SK-N-SH (cell line): ENCODE measurements at regions not wholly inside any gene's neighbourhood (a gene's known extent, or its start where the extent isn't known, plus 50 kb on each side); places are given as distances from the start of the nearest gene placed in this dataset.

Experiments
- CTCF ChIA-PET: fragments of 300-600, 350-600 bp; formaldehyde crosslinking; extraction: SDS; loops from one replicate; lab custom pipeline; 2021; lab: Yijun Ruan, JAX
- POLR2A ChIA-PET: fragments of 350-600 bp; sonication (Branson Sonifier 250); formaldehyde crosslinking; extraction: SDS; loops from one replicate; lab custom pipeline; 2020; ENCODE audit warnings: antibody characterized with exemption, inconsistent platforms; lab: Yijun Ruan, JAX
- DNase-seq: peaks from one replicate; pipeline ENCODE4 v3.0.0; 2012
- H2AFZ ChIP-seq: fragments of 200-600 bp; sonication (generic); 2 replicates; pipeline ENCODE4 v1.8.1; 2016; ENCODE audit warnings: antibody characterized with exemption, mild to moderate bottlenecking, low read depth
- H3F3A ChIP-seq: fragments of 200-600 bp; sonication (generic); replicated peaks from 2 replicates; pipeline ENCODE3; 2016; ENCODE audit warnings: antibody characterized with exemption, mild to moderate bottlenecking; ENCODE audit not compliant: insufficient read depth
- H3K27ac ChIP-seq, 2 experiments: fragments of 200-500 bp in 1 of 2; fragments of 200-600 bp in 1 of 2; sonication (Bioruptor generic) in 1 of 2; sonication (generic), shearing (Covaris generic) in 1 of 2; 2 replicates each; pipeline versions ENCODE4 v1.5.1 to v1.6.1; 2014 to 2016; ENCODE audit warnings: low read depth in 2 of 2, inconsistent platforms in 1 of 2, low read length in 1 of 2, mild to moderate bottlenecking in 1 of 2, mixed read lengths in 1 of 2
- H3K27me3 ChIP-seq: fragments of 200-600 bp; sonication (generic), shearing (Covaris generic); 2 replicates; pipeline ENCODE4 v1.6.1; 2016; ENCODE audit warnings: mixed run types; ENCODE audit not compliant: insufficient read depth
- H3K36me3 ChIP-seq, 2 experiments: fragments of 200-500 bp in 1 of 2; fragments of 200-600 bp in 1 of 2; sonication (Bioruptor generic) in 1 of 2; sonication (generic) in 1 of 2; replicated peaks in 1 of 2; 2 replicates each; pipeline versions ENCODE3 to v1.5.1; 2014 to 2016; ENCODE audit warnings: low read length in 1 of 2, mild to moderate bottlenecking in 1 of 2; ENCODE audit not compliant: insufficient read depth in 2 of 2, control insufficient read depth in 1 of 2
- H3K4me1 ChIP-seq, 2 experiments: fragments of 200-500 bp in 1 of 2; fragments of 200-600 bp in 1 of 2; sonication (Bioruptor generic) in 1 of 2; sonication (generic), shearing (Covaris generic) in 1 of 2; 2 replicates each; pipeline versions ENCODE4 v1.5.1 to v1.6.1; 2014 to 2016; ENCODE audit warnings: low read depth in 1 of 2, low read length in 1 of 2, mixed run types in 1 of 2; ENCODE audit not compliant: insufficient read depth in 2 of 2, control insufficient read depth in 1 of 2
- H3K4me2 ChIP-seq: fragments of 200-600 bp; sonication (generic), shearing (Covaris generic); 2 replicates; pipeline ENCODE4 v1.6.1; 2017; ENCODE audit warnings: mixed run types
- H3K4me3 ChIP-seq, 2 experiments: fragments of 200-500 bp in 1 of 2; fragments of 200-600 bp in 1 of 2; sonication (Bioruptor generic) in 1 of 2; sonication (generic), shearing (Covaris generic) in 1 of 2; 2 replicates each; pipeline versions ENCODE4 v1.5.1 to v1.8.1; 2014 to 2016; ENCODE audit warnings: low read depth in 2 of 2, inconsistent platforms in 1 of 2, low read length in 1 of 2, mild to moderate bottlenecking in 1 of 2, mixed read lengths in 1 of 2, moderate library complexity in 1 of 2
- H3K79me2 ChIP-seq: fragments of 200-600 bp; sonication (generic); 2 replicates; pipeline ENCODE4 v1.8.1; 2017; ENCODE audit warnings: mild to moderate bottlenecking; ENCODE audit not compliant: insufficient read depth
- H3K9ac ChIP-seq: fragments of 200-600 bp; sonication (generic); 2 replicates; pipeline ENCODE4 v1.6.1; 2017; ENCODE audit warnings: mixed run types
- H3K9me2 ChIP-seq: fragments of 200-600 bp; sonication (generic); 2 replicates; pipeline ENCODE4 v1.6.1; 2017; ENCODE audit warnings: mixed run types
- H3K9me3 ChIP-seq: fragments of 200-600 bp; sonication (generic); 2 replicates; pipeline ENCODE4 v1.6.1; 2017; ENCODE audit warnings: mixed run types, mild to moderate bottlenecking, moderate library complexity
- H4K20me1 ChIP-seq: fragments of 200-600 bp; sonication (generic); 2 replicates; pipeline ENCODE4 v1.6.1; 2017; ENCODE audit warnings: mild to moderate bottlenecking, mixed run types; ENCODE audit not compliant: insufficient read depth
- CHD2 ChIP-seq: fragments of 150-350 bp; IDR thresholded peaks from 2 replicates; pipeline ENCODE4 v1.6.1; 2018; ENCODE audit warnings: low read length; ENCODE audit not compliant: partially characterized antibody
- ELF1 ChIP-seq: IDR thresholded peaks from 2 replicates; pipeline ENCODE4 v1.4.0; 2012
- EP300 ChIP-seq, 2 experiments: IDR thresholded peaks; 2 replicates each; pipeline versions ENCODE4 v1.4.0 to v1.6.1; 2012; ENCODE audit warnings: borderline replicate concordance in 1 of 2, low read depth in 1 of 2, low read length in 1 of 2
- FOXJ3 ChIP-seq: sonication (generic); formaldehyde crosslinking; IDR thresholded peaks from 2 replicates; pipeline ENCODE4 v1.5.1; 2020; ENCODE audit warnings: mild to moderate bottlenecking, missing genetic modification reagents
- GABPA ChIP-seq: IDR thresholded peaks from 2 replicates; pipeline ENCODE4 v1.4.0; 2012; ENCODE audit warnings: low read depth, mild to moderate bottlenecking
- GATA2 ChIP-seq: sonication (generic); formaldehyde crosslinking; IDR thresholded peaks from 2 replicates; pipeline ENCODE4 v1.5.0; 2020; ENCODE audit warnings: mild to moderate bottlenecking, missing genetic modification reagents
- JUND ChIP-seq: IDR thresholded peaks from 2 replicates; pipeline ENCODE4 v1.4.0; 2012
- MEF2A ChIP-seq: IDR thresholded peaks from 2 replicates; pipeline ENCODE4 v1.4.0; 2012; ENCODE audit warnings: low read depth, borderline replicate concordance
- MXI1 ChIP-seq: IDR thresholded peaks from 2 replicates; pipeline ENCODE4 v1.6.1; 2012; ENCODE audit warnings: mild to moderate bottlenecking, low read depth, low read length, improper control_type of control experiment
- NFIC ChIP-seq: IDR thresholded peaks from 2 replicates; pipeline ENCODE4 v1.4.0; 2012; ENCODE audit warnings: borderline replicate concordance
- NRF1 ChIP-seq: IDR thresholded peaks from 2 replicates; pipeline ENCODE4 v1.6.1; 2012; ENCODE audit warnings: low read depth, mild to moderate bottlenecking, low read length
- POLR2AphosphoS5 ChIP-seq: IDR thresholded peaks from 2 replicates; pipeline ENCODE4 v1.6.1; 2012; ENCODE audit warnings: low read depth, low read length
- RAD21 ChIP-seq: IDR thresholded peaks from 2 replicates; pipeline ENCODE4 v1.6.1; 2012; ENCODE audit warnings: mild to moderate bottlenecking, low read length
- RXRA ChIP-seq: IDR thresholded peaks from 2 replicates; pipeline ENCODE4 v1.4.0; 2012; ENCODE audit warnings: low read depth, mild to moderate bottlenecking, borderline replicate concordance
- SIN3A ChIP-seq: IDR thresholded peaks from 2 replicates; pipeline ENCODE4 v1.6.1; 2012; ENCODE audit warnings: low read depth, mild to moderate bottlenecking, low read length, moderate library complexity, borderline replicate concordance
- TCF12 ChIP-seq: IDR thresholded peaks from 2 replicates; pipeline ENCODE4 v1.4.0; 2012
- YY1 ChIP-seq: IDR thresholded peaks from 2 replicates; pipeline ENCODE4 v1.4.0; 2012; ENCODE audit warnings: low read depth, mild to moderate bottlenecking
- WGBS: methylation state at CpG from one replicate; pipeline ENCODE4 v1.1.6; 2017; ENCODE audit warnings: low lambda C conversion rate; 5-methylcytosine and 5-hydroxymethylcytosine counted together
- TF ChIP-seq, protein P1 (sequence below): IDR thresholded peaks from 2 replicates; pipeline ENCODE4 v1.4.0; 2012; ENCODE audit warnings: low read depth, borderline replicate concordance
- TF ChIP-seq, protein P2 (sequence below): IDR thresholded peaks from 2 replicates; pipeline ENCODE4 v1.4.0; 2012; ENCODE audit warnings: low read depth, borderline replicate concordance
- TF ChIP-seq, protein P3 (sequence below): fragments of 150-350 bp; IDR thresholded peaks from 2 replicates; pipeline ENCODE4 v1.6.1; 2016; ENCODE audit warnings: mild to moderate bottlenecking, low read depth, low read length

DNA sequence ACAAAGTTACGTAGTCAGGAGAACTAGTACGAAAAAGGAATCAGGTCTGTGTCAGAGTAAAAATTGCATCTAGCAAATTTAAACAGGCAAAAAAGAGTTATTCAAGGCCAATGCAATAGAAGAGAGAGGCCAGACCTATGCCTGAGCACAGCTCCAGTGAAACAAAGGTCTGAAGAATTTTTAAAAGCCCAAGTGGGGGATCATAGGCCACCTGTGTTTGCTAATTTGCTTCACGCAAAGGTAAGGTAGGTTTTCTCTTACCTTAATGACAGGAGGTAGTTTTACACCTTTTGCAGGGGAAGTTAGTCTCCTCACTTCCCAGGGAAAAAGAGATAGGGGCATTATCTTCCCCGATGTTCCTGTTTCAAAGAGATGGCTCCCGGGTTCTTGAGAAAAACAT, 448.6 kb upstream of the TECRL start:
- ChIA-PET CTCF (no interaction called here), POLR2A (no interaction called here)
- H3K79me2 ChIP-seq: no peaks in the 10 kb centered on the region
- H2AFZ ChIP-seq: 0 out of 2 replicates have a peak overlapping the region, but pooled peaks have one; percentile 14
- DNase-seq: no peak
- H3K4me2 ChIP-seq: no peak overlapping the region
- H3K4me3 ChIP-seq: no peak overlapping the region
- H3K4me1 ChIP-seq: no peaks in the 10 kb centered on the region
- H3K9me3 ChIP-seq: no peaks in the 10 kb centered on the region
- no peaks in the 10 kb centered on the region for H3K36me3 ChIP-seq
- no peak overlapping the region for H3K9ac ChIP-seq
- H4K20me1 ChIP-seq: no peaks in the 10 kb centered on the region
- no peaks in the 10 kb centered on the region for H3K9me2 ChIP-seq
- no peak overlapping the region for H3K27ac ChIP-seq
- H3K27me3 ChIP-seq: no peaks in the 10 kb centered on the region
- WGBS: 23% methylated on average over 5 of the region's 5 CpGs
- TF ChIP-seq, protein P1, sequence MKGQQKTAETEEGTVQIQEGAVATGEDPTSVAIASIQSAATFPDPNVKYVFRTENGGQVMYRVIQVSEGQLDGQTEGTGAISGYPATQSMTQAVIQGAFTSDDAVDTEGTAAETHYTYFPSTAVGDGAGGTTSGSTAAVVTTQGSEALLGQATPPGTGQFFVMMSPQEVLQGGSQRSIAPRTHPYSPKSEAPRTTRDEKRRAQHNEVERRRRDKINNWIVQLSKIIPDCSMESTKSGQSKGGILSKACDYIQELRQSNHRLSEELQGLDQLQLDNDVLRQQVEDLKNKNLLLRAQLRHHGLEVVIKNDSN: no peak
- TF ChIP-seq, protein P2, sequence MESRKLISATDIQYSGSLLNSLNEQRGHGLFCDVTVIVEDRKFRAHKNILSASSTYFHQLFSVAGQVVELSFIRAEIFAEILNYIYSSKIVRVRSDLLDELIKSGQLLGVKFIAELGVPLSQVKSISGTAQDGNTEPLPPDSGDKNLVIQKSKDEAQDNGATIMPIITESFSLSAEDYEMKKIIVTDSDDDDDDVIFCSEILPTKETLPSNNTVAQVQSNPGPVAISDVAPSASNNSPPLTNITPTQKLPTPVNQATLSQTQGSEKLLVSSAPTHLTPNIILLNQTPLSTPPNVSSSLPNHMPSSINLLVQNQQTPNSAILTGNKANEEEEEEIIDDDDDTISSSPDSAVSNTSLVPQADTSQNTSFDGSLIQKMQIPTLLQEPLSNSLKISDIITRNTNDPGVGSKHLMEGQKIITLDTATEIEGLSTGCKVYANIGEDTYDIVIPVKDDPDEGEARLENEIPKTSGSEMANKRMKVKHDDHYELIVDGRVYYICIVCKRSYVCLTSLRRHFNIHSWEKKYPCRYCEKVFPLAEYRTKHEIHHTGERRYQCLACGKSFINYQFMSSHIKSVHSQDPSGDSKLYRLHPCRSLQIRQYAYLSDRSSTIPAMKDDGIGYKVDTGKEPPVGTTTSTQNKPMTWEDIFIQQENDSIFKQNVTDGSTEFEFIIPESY: no peak
- TF ChIP-seq NRF1 (no peak), RXRA (no peak), JUND (no peak), POLR2AphosphoS5 (no peak), MXI1 (no peak), EP300 (IDR thresholded peaks at IDR 0.05; ENCODE audit: borderline replicate concordance in 1 of 2, low read depth in 1 of 2, low read length in 1 of 2) (no peak), FOXJ3 (CRISPR knock-in tag) (no peak), TCF12 (no peak), RAD21 (no peak), CHD2 (no peak), NFIC (no peak), GABPA (no peak), GATA2 (CRISPR knock-in tag) (no peak), SIN3A (no peak)
- TF ChIP-seq, protein P3, sequence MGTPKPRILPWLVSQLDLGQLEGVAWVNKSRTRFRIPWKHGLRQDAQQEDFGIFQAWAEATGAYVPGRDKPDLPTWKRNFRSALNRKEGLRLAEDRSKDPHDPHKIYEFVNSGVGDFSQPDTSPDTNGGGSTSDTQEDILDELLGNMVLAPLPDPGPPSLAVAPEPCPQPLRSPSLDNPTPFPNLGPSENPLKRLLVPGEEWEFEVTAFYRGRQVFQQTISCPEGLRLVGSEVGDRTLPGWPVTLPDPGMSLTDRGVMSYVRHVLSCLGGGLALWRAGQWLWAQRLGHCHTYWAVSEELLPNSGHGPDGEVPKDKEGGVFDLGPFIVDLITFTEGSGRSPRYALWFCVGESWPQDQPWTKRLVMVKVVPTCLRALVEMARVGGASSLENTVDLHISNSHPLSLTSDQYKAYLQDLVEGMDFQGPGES: no peak
- H3F3A ChIP-seq: no peaks in the 10 kb centered on the region

DNA sequence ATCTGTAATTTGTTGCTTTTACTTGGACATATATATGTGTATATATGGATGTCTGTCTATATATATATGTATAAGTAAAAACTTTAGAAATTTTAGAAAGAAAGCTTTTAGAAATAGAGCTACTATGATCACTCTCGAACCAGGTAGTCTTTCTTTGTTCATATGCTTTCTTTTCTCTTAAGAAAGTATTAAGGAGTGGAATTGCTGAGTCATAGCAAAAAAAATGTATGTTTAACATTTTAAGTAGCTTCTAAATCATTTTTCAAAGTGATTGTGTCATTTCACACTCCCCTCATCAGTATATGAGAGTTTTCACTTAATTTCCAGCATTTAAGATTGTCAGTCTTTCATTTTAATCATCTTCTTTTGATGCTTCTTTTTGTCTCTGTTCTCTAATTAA, 447.9 kb upstream of the TECRL start:
- Histone ChIP-seq H3K9me3 (no peaks in the 10 kb centered on the region), H3K36me3 (no peaks in the 10 kb centered on the region), H3K79me2 (no peaks in the 10 kb centered on the region), H3K4me2 (no peak overlapping the region), H3K27me3 (no peaks in the 10 kb centered on the region), H4K20me1 (no peaks in the 10 kb centered on the region), H2AFZ (no peak overlapping the region), H3K4me3 (no peak overlapping the region), H3K9ac (no peak overlapping the region), H3K9me2 (no peaks in the 10 kb centered on the region), H3K4me1 (no peaks in the 10 kb centered on the region), H3F3A (no peaks in the 10 kb centered on the region), H3K27ac (no peak overlapping the region)
- 2% methylated on average over 1 of the region's 1 CpG for WGBS
- no peak for DNase-seq
- ChIA-PET POLR2A (no interaction called here), CTCF (no interaction called here)
- TF ChIP-seq ELF1 (no peak), MEF2A (no peak), JUND (no peak), YY1 (no peak), FOXJ3 (CRISPR knock-in tag) (no peak), EP300 (IDR thresholded peaks at IDR 0.05; ENCODE audit: borderline replicate concordance in 1 of 2, low read depth in 1 of 2, low read length in 1 of 2) (no peak), SIN3A (no peak), MXI1 (no peak)
- TF ChIP-seq, protein P3: no peak
